Neural progenitor cell (in vitro differentiated cells): ENCODE measurements at regions not wholly inside any gene's neighbourhood (a gene's known extent, or its start where the extent isn't known, plus 50 kb on each side); places are given as distances from the start of the nearest gene placed in this dataset.

Source experiments
- CTCF ChIP-seq: fragments of 200-600 bp; sonication (generic); IDR thresholded peaks from 2 replicates; pipeline ENCODE4 v1.5.1; 2017; ENCODE audit warnings: antibody characterized with exemption, mild to moderate bottlenecking
- EZH2phosphoT487 ChIP-seq: fragments of 200-600 bp; sonication (generic); IDR thresholded peaks from 2 replicates; pipeline ENCODE4 v1.6.1; 2017; ENCODE audit warnings: antibody characterized with exemption

GRCh38 chr1:91608876-91609275 is 108.2 kb downstream of the CDC7 start:
- TF ChIP-seq CTCF (no peak), EZH2phosphoT487 (no peak)
